ENCODE measurements at regions not wholly inside any gene's neighbourhood (a gene's known extent, or its start where the extent isn't known, plus 50 kb on each side); places are given as distances from the start of the nearest gene placed in this dataset.

- Mint-ChIP-seq H3K27me3 (ENCODE audit: unreplicated experiment) (peaks cover 6% of the 10 kb centered on the region), H3K27ac (ENCODE audit: unreplicated experiment) (no peak overlapping the region), H3K4me3 (ENCODE audit: unreplicated experiment) (no peak overlapping the region), H3K4me1 (ENCODE audit: unreplicated experiment) (no peaks in the 10 kb centered on the region), H3K9me3 (ENCODE audit: unreplicated experiment) (peaks cover 28% of the 10 kb centered on the region), H3K36me3 (ENCODE audit: low read depth, unreplicated experiment) (peaks cover 4% of the 10 kb centered on the region)
- TF ChIP-seq, protein P1, sequence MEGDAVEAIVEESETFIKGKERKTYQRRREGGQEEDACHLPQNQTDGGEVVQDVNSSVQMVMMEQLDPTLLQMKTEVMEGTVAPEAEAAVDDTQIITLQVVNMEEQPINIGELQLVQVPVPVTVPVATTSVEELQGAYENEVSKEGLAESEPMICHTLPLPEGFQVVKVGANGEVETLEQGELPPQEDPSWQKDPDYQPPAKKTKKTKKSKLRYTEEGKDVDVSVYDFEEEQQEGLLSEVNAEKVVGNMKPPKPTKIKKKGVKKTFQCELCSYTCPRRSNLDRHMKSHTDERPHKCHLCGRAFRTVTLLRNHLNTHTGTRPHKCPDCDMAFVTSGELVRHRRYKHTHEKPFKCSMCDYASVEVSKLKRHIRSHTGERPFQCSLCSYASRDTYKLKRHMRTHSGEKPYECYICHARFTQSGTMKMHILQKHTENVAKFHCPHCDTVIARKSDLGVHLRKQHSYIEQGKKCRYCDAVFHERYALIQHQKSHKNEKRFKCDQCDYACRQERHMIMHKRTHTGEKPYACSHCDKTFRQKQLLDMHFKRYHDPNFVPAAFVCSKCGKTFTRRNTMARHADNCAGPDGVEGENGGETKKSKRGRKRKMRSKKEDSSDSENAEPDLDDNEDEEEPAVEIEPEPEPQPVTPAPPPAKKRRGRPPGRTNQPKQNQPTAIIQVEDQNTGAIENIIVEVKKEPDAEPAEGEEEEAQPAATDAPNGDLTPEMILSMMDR (IDR thresholded peaks at IDR 0.05; ENCODE audit: unreplicated experiment) = no peak
- no peak for DNase-seq (ENCODE audit: low spot score)
Observed at GRCh38 chr1:4269952-4270570, 370.0 kb upstream of the C1orf174 start.

GRCh38 chr1:4270651-4271337, 370.7 kb upstream of the C1orf174 start:
- Mint-ChIP-seq H3K27ac (ENCODE audit: unreplicated experiment) (no peak overlapping the region), H3K36me3 (ENCODE audit: low read depth, unreplicated experiment) (peaks cover 4% of the 10 kb centered on the region), H3K4me1 (ENCODE audit: unreplicated experiment) (no peaks in the 10 kb centered on the region), H3K4me3 (ENCODE audit: unreplicated experiment) (no peak overlapping the region), H3K9me3 (ENCODE audit: unreplicated experiment) (peaks cover 26% of the 10 kb centered on the region), H3K27me3 (ENCODE audit: unreplicated experiment) (peaks cover 6% of the 10 kb centered on the region)
- no peak for DNase-seq (ENCODE audit: low spot score)
- TF ChIP-seq, protein P1 (IDR thresholded peaks at IDR 0.05; ENCODE audit: unreplicated experiment) = no peak

- peaks cover 4% of the 10 kb centered on the region for H3K36me3 Mint-ChIP-seq (ENCODE audit: low read depth, unreplicated experiment)
- H3K4me1 Mint-ChIP-seq (ENCODE audit: unreplicated experiment) = no peaks in the 10 kb centered on the region
- peaks cover 6% of the 10 kb centered on the region for H3K27me3 Mint-ChIP-seq (ENCODE audit: unreplicated experiment)
- no peak overlapping the region for H3K27ac Mint-ChIP-seq (ENCODE audit: unreplicated experiment)
- TF ChIP-seq, protein P1 (IDR thresholded peaks at IDR 0.05; ENCODE audit: unreplicated experiment) = no peak
- no peak overlapping the region for H3K4me3 Mint-ChIP-seq (ENCODE audit: unreplicated experiment)
- no peak for DNase-seq (ENCODE audit: low spot score)
- peaks cover 23% of the 10 kb centered on the region for H3K9me3 Mint-ChIP-seq (ENCODE audit: unreplicated experiment)
Observed at GRCh38 chr1:4271338-4271998, 371.4 kb upstream of the C1orf174 start.

DNA sequence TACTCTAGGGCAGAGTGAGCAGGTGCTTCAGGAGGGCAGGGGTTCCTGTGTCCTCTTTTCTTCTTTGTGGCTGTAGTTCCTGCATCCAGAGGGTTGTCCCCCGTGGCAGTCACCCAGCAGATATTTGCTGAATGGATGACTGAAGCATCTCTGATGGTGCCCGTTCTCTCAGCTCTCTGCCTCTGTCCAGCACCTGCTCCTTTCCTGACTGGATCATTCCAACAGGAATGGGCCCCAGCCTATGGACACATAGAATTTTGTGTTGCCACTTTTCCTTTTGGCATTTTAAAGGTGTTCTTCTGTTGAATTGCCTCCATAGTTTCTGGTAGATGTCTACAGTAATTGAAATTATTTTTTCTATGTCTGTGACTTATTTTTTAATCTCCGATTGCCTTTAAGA, 372.5 kb upstream of the C1orf174 start:
- H3K9me3 Mint-ChIP-seq (ENCODE audit: unreplicated experiment) = peaks cover 24% of the 10 kb centered on the region
- no peak for DNase-seq (ENCODE audit: low spot score)
- H3K4me3 Mint-ChIP-seq (ENCODE audit: unreplicated experiment) = no peak overlapping the region
- peaks cover 4% of the 10 kb centered on the region for H3K36me3 Mint-ChIP-seq (ENCODE audit: low read depth, unreplicated experiment)
- peaks cover 9% of the 10 kb centered on the region for H3K27me3 Mint-ChIP-seq (ENCODE audit: unreplicated experiment)
- H3K4me1 Mint-ChIP-seq (ENCODE audit: unreplicated experiment) = no peaks in the 10 kb centered on the region
- H3K27ac Mint-ChIP-seq (ENCODE audit: unreplicated experiment) = no peak overlapping the region
- TF ChIP-seq, protein P1 (IDR thresholded peaks at IDR 0.05; ENCODE audit: unreplicated experiment) = no peak

DNA sequence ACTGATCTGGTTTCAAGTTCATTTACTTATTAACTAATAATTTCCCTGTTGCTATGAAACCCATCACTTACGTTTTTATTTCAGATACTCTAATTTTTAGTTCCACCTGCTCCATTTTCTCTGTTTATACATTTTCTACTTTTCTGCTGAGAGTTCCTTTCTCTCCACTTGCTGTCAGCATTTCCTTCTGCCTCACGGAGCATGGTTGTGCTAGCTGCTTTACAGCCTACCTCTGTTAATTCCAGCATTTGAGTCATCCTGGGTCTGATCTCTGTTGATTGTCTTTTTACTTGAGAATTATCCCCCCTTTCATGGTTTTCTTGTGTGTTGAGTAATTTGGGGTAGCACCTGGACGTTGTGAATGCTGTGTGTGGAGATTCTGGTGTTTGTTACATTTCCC, 373.2 kb upstream of the C1orf174 start:
- Mint-ChIP-seq H3K9me3 (ENCODE audit: unreplicated experiment) (peaks cover 27% of the 10 kb centered on the region), H3K27ac (ENCODE audit: unreplicated experiment) (no peak overlapping the region), H3K4me3 (ENCODE audit: unreplicated experiment) (no peak overlapping the region), H3K4me1 (ENCODE audit: unreplicated experiment) (no peaks in the 10 kb centered on the region), H3K27me3 (ENCODE audit: unreplicated experiment) (peaks cover 9% of the 10 kb centered on the region), H3K36me3 (ENCODE audit: low read depth, unreplicated experiment) (peaks cover 4% of the 10 kb centered on the region)
- no peak for DNase-seq (ENCODE audit: low spot score)
- TF ChIP-seq, protein P1 (IDR thresholded peaks at IDR 0.05; ENCODE audit: unreplicated experiment) = no peak
